ENCODE measurements at regions not wholly inside any gene's neighbourhood (a gene's known extent, or its start where the extent isn't known, plus 50 kb on each side); places are given as distances from the start of the nearest gene placed in this dataset.
"Not testable (repeated sequence)": the region's sequence is repeated elsewhere in the genome, so short reads cannot be mapped to it uniquely, and the experiment has no call there.

- no peak for DNase-seq (ENCODE audit: low read depth)
- no peak for TF ChIP-seq CTCF (conservative IDR thresholded peaks at IDR 0.05; ENCODE audit: low read depth, low read length)
- no peak overlapping the region for H3K4me3 ChIP-seq (ENCODE audit: low read length)
These were observed 319.2 kb upstream of the PRICKLE1 start for GRCh38 chr12:42908712-42909111.

- not testable (repeated sequence) for H3K4me3 ChIP-seq (ENCODE audit: low read length); DNase-seq (ENCODE audit: low read depth)
These were observed 317.3 kb upstream of the PRICKLE1 start for GRCh38 chr12:42906801-42907200.

GRCh38 chr12:42905419-42905705, 315.8 kb upstream of the PRICKLE1 start:
- no peak for DNase-seq (ENCODE audit: low read depth)
- no peak overlapping the region for H3K4me3 ChIP-seq (ENCODE audit: low read length)
- no peak for TF ChIP-seq CTCF (conservative IDR thresholded peaks at IDR 0.05; ENCODE audit: low read depth, low read length)

- no peak overlapping the region for H3K4me3 ChIP-seq (ENCODE audit: low read length)
- no peak for DNase-seq (ENCODE audit: low read depth)
- no peak for TF ChIP-seq CTCF (conservative IDR thresholded peaks at IDR 0.05; ENCODE audit: low read depth, low read length)
These were observed 315.3 kb upstream of the PRICKLE1 start for GRCh38 chr12:42904683-42905418.

GRCh38 chr12:42903736-42904135, 314.2 kb upstream of the PRICKLE1 start:
- no peak for DNase-seq (ENCODE audit: low read depth)
- no peak for TF ChIP-seq CTCF (conservative IDR thresholded peaks at IDR 0.05; ENCODE audit: low read depth, low read length)
- no peak overlapping the region for H3K4me3 ChIP-seq (ENCODE audit: low read length)

- TF ChIP-seq CTCF (conservative IDR thresholded peaks at IDR 0.05; ENCODE audit: low read depth, low read length) = no peak
- no peak for DNase-seq (ENCODE audit: low read depth)
- H3K4me3 ChIP-seq (ENCODE audit: low read length) = no peak overlapping the region
These were observed 312.5 kb upstream of the PRICKLE1 start for GRCh38 chr12:42902001-42902400.

- no peak for TF ChIP-seq CTCF (conservative IDR thresholded peaks at IDR 0.05; ENCODE audit: low read depth, low read length)
- no peak overlapping the region for H3K4me3 ChIP-seq (ENCODE audit: low read length)
- no peak for DNase-seq (ENCODE audit: low read depth)
These were observed 304.3 kb upstream of the PRICKLE1 start for GRCh38 chr12:42893803-42894202.

Data from retinal pigment epithelial cell (primary cell).